SH-SY5Y (cell line): ENCODE measurements at regions not wholly inside any gene's neighbourhood (a gene's known extent, or its start where the extent isn't known, plus 50 kb on each side); places are given as distances from the start of the nearest gene placed in this dataset.

Source experiments
- GATA2 ChIP-seq: IDR thresholded peaks from 2 replicates; pipeline ENCODE4 v1.6.1; 2011; ENCODE audit warnings: mild to moderate bottlenecking, low read depth, low read length
- GATA3 ChIP-seq: IDR thresholded peaks from 2 replicates; pipeline ENCODE4 v1.6.1; 2011; ENCODE audit warnings: low read depth, mild to moderate bottlenecking, low read length, moderate library complexity

GRCh38 chr6:84489598-84489997 is 262.2 kb upstream of the CEP162 start:
- TF ChIP-seq GATA3, result no peak
- no peak for TF ChIP-seq GATA2
